Breast epithelium (tissue), 4 donors: ENCODE measurements at regions not wholly inside any gene's neighbourhood (a gene's known extent, or its start where the extent isn't known, plus 50 kb on each side); places are given as distances from the start of the nearest gene placed in this dataset.

Experiments
- DNase-seq, 2 donors: peaks; one replicate each; pipeline ENCODE4 v3.0.0-alpha.2; 2019; ENCODE audit warnings: low spot score in 2 of 2
- H3K27ac ChIP-seq, 2 donors: fragments of 200-600 bp; sonication (generic) in 1 of 2; one replicate each; pipeline ENCODE4 v1.5.1; 2016 to 2019; ENCODE audit warnings: mild to moderate bottlenecking in 1 of 2
- H3K27me3 ChIP-seq, 2 donors: fragments of 200-600 bp; sonication (generic) in 1 of 2; one replicate each; pipeline versions ENCODE4 v1.5.1 to v1.6.0; 2017 to 2019; ENCODE audit warnings: control low read depth in 1 of 2, mild to moderate bottlenecking in 1 of 2
- H3K36me3 ChIP-seq: fragments of 200-600 bp; one replicate; pipeline ENCODE4 v1.5.1; 2019
- H3K4me1 ChIP-seq, 2 donors: fragments of 200-600 bp; sonication (generic); one replicate each; pipeline ENCODE4 v1.5.1; 2016 to 2019; ENCODE audit warnings: control low read depth in 1 of 2
- H3K4me3 ChIP-seq, 3 donors: fragments of 200-600 bp; sonication (generic); 1 replicate in 2 of 3; 2 replicates in 1 of 3; pipeline ENCODE4 v1.5.1; 2016 to 2019; ENCODE audit warnings: mild to moderate bottlenecking in 3 of 3, moderate library complexity in 2 of 3
- H3K9me3 ChIP-seq, 2 donors: fragments of 200-600 bp; sonication (generic) in 1 of 2; one replicate each; pipeline ENCODE4 v1.5.1; 2016 to 2019; ENCODE audit warnings: control low read depth in 1 of 2
- CTCF ChIP-seq, 3 donors: fragments of 450-650 bp; IDR thresholded peaks; one replicate each; pipeline ENCODE4 v1.5.1; 2016 to 2017; ENCODE audit warnings: antibody characterized with exemption in 3 of 3, mild to moderate bottlenecking in 3 of 3, moderate library complexity in 3 of 3
- POLR2A ChIP-seq: fragments of 450-650 bp; IDR thresholded peaks from one replicate; pipeline ENCODE4 v1.6.1; 2016; ENCODE audit warnings: antibody characterized with exemption, mild to moderate bottlenecking, moderate library complexity
- POLR2AphosphoS5 ChIP-seq, 3 donors: sonication (generic); formaldehyde crosslinking; IDR thresholded peaks; one replicate each; pipeline ENCODE4 v1.6.1; 2017; ENCODE audit warnings: antibody characterized with exemption in 3 of 3
- intact Hi-C: fragments of 100-400 bp; cut with DNase I; formaldehyde crosslinking; loops from one replicate; pipeline ENCODE4 v1.15.1; 2023; ENCODE audit warnings: low total_unique reads

- no peaks in the 10 kb centered on the region for H3K4me1 ChIP-seq
- intact Hi-C loops, result no loop called here
- DNase-seq, result no peak
- TF ChIP-seq CTCF (IDR thresholded peaks at IDR 0.05) (no peak), POLR2AphosphoS5 (IDR thresholded peaks at IDR 0.05) (no peak), POLR2A (no peak)
- no peaks in the 10 kb centered on the region for H3K9me3 ChIP-seq
- H3K27me3 ChIP-seq, result no peaks in the 10 kb centered on the region
- no peaks in the 10 kb centered on the region for H3K36me3 ChIP-seq
- no peak overlapping the region for H3K27ac ChIP-seq
- no peak overlapping the region for H3K4me3 ChIP-seq
Measured at GRCh38 chr12:127507341-127507740, 759.6 kb upstream of the TMEM132C start.

DNA sequence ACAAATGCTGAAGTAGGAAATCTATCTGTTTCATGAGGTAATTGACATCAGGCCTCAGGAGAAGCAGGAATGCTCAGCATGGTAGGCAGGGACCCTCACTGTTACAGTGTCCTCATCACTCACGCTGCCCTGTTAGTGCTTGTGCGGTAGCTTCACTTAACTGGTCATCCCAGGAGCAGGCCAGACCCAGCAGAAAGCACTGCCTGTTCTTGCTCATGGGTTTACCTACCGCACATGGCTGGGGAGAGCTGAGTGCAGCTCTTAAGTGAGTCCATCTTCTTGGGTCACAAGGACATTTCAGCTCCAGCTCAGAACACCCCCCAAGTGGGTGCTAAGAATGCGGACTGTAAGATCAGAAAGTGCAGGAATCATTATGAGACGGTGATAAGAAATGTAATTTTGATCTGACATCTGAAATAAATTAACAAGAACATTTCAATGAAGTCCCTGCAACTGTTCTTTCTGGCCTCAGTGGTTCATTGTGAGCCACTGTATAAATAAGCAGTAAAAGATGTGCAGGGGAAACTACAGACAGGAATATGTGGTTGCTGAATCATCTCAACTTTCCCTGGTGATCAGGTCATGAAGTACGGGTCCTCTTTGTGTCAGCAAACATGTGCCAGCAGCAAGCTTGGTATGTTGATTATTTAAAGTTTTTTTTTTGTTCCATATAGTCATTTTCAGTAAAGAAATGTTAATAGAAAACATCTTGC, 757.7 kb upstream of the TMEM132C start:
- H3K4me3 ChIP-seq, result no peak overlapping the region
- intact Hi-C loops, result no loop called here
- H3K27ac ChIP-seq, result no peak overlapping the region
- H3K9me3 ChIP-seq, result no peaks in the 10 kb centered on the region
- TF ChIP-seq POLR2AphosphoS5 (IDR thresholded peaks at IDR 0.05), result no peak
- TF ChIP-seq CTCF (IDR thresholded peaks at IDR 0.05), result no peak
- TF ChIP-seq POLR2A, result no peak
- DNase-seq, result no peak
- H3K27me3 ChIP-seq, result no peaks in the 10 kb centered on the region
- H3K4me1 ChIP-seq, result no peaks in the 10 kb centered on the region
- H3K36me3 ChIP-seq, result no peaks in the 10 kb centered on the region

GRCh38 chr12:127515941-127516340, 751.0 kb upstream of the TMEM132C start:
- no peak for TF ChIP-seq CTCF (IDR thresholded peaks at IDR 0.05)
- TF ChIP-seq POLR2AphosphoS5 (IDR thresholded peaks at IDR 0.05), result no peak
- TF ChIP-seq POLR2A, result no peak
- no peaks in the 10 kb centered on the region for H3K4me1 ChIP-seq
- no peak overlapping the region for H3K27ac ChIP-seq
- intact Hi-C loops, result no loop called here
- H3K9me3 ChIP-seq, result no peaks in the 10 kb centered on the region
- H3K4me3 ChIP-seq, result no peak overlapping the region
- no peaks in the 10 kb centered on the region for H3K36me3 ChIP-seq
- no peak for DNase-seq
- H3K27me3 ChIP-seq, result no peaks in the 10 kb centered on the region

- H3K4me1 ChIP-seq, result no peaks in the 10 kb centered on the region
- H3K36me3 ChIP-seq, result no peaks in the 10 kb centered on the region
- TF ChIP-seq POLR2A, result no peak
- no peak for TF ChIP-seq POLR2AphosphoS5 (IDR thresholded peaks at IDR 0.05)
- no peak for TF ChIP-seq CTCF (IDR thresholded peaks at IDR 0.05)
- H3K27ac ChIP-seq, result no peak overlapping the region
- no peaks in the 10 kb centered on the region for H3K9me3 ChIP-seq
- H3K4me3 ChIP-seq, result no peak overlapping the region
- no peak for DNase-seq
- intact Hi-C loops, result no loop called here
- no peaks in the 10 kb centered on the region for H3K27me3 ChIP-seq
Measured at GRCh38 chr12:127516467-127516866, 750.5 kb upstream of the TMEM132C start.

GRCh38 chr12:127519779-127520178, 747.2 kb upstream of the TMEM132C start:
- no peak for TF ChIP-seq POLR2A
- TF ChIP-seq CTCF (IDR thresholded peaks at IDR 0.05), result no peak
- no peak for TF ChIP-seq POLR2AphosphoS5 (IDR thresholded peaks at IDR 0.05)
- no peak for DNase-seq
- Histone ChIP-seq H3K9me3 (no peaks in the 10 kb centered on the region), H3K4me3 (no peak overlapping the region), H3K27me3 (no peaks in the 10 kb centered on the region), H3K36me3 (no peaks in the 10 kb centered on the region), H3K27ac (no peak overlapping the region), H3K4me1 (no peaks in the 10 kb centered on the region)
- intact Hi-C loops, result no loop called here
